ENCODE measurements at regions not wholly inside any gene's neighbourhood (a gene's known extent, or its start where the extent isn't known, plus 50 kb on each side); places are given as distances from the start of the nearest gene placed in this dataset.

GRCh38 chr1:67931198-67931597, 97.9 kb upstream of the GNG12 start:
- TF ChIP-seq ATF3 (IDR thresholded peaks at IDR 0.05; ENCODE audit: borderline replicate concordance, extremely low read depth, low read depth, low read length) = no peak
- TF ChIP-seq CREB1 (IDR thresholded peaks at IDR 0.05; ENCODE audit: low read depth) = no peak
- TF ChIP-seq PKNOX1 (IDR thresholded peaks at IDR 0.05) = no peak
- no peak for TF ChIP-seq POLR2AphosphoS5 (IDR thresholded peaks at IDR 0.05; ENCODE audit: low read length)
- no peak for TF ChIP-seq NFYB (IDR thresholded peaks at IDR 0.05; ENCODE audit: insufficient read depth, low read depth, low read length)
- no peak for TF ChIP-seq E2F4 (IDR thresholded peaks at IDR 0.05; ENCODE audit: low read depth, low read length)
- TF ChIP-seq ZNF274 (IDR thresholded peaks at IDR 0.05; ENCODE audit: insufficient read depth, insufficient read length) = no peak
- TF ChIP-seq MTA3 (IDR thresholded peaks at IDR 0.05; ENCODE audit: borderline replicate concordance, low read length) = no peak
- no peak for TF ChIP-seq EGR1 (IDR thresholded peaks at IDR 0.05; ENCODE audit: borderline replicate concordance in 1 of 2, low read depth in 2 of 2, low read length in 2 of 2)
- TF ChIP-seq KDM1A (IDR thresholded peaks at IDR 0.05; ENCODE audit: borderline replicate concordance) = no peak
- no peak for TF ChIP-seq HCFC1 (IDR thresholded peaks at IDR 0.05; ENCODE audit: low read length)
- no peak for TF ChIP-seq CTCF (IDR thresholded peaks at IDR 0.05 in 2 of 3, conservative IDR thresholded peaks at IDR 0.05 in 1 of 3; ENCODE audit: control insufficient read depth in 2 of 3, extremely low read depth in 1 of 3, insufficient read depth in 1 of 3, low read depth in 3 of 3, low read length in 3 of 3)
- TF ChIP-seq REST (IDR thresholded peaks at IDR 0.05; ENCODE audit: low read depth, low read length) = no peak
